ENCODE measurements at regions not wholly inside any gene's neighbourhood (a gene's known extent, or its start where the extent isn't known, plus 50 kb on each side); places are given as distances from the start of the nearest gene placed in this dataset.

GRCh38 chr12:131491916-131492490, 218.9 kb upstream of the SFSWAP start:
- no peak for ATAC-seq
- DNase-seq (ENCODE audit: low spot score in 2 of 2) = no peak
- Mint-ChIP-seq H3K27ac (no peak overlapping the region), H3K9me3 (no peaks in the 10 kb centered on the region), H3K36me3 (no peaks in the 10 kb centered on the region)

GRCh38 chr12:131493068-131493826, 217.6 kb upstream of the SFSWAP start:
- Mint-ChIP-seq H3K9me3 (no peaks in the 10 kb centered on the region), H3K27ac (no peak overlapping the region), H3K36me3 (no peaks in the 10 kb centered on the region)
- ATAC-seq = peak in 1 of 2 donors; percentile 32
- DNase-seq (ENCODE audit: low spot score in 2 of 2) = no peak

- Mint-ChIP-seq H3K27ac (no peak overlapping the region), H3K9me3 (no peaks in the 10 kb centered on the region), H3K36me3 (no peaks in the 10 kb centered on the region)
- ATAC-seq (no peak), DNase-seq (ENCODE audit: low spot score in 2 of 2) (no peak)
These were observed 216.7 kb upstream of the SFSWAP start for GRCh38 chr12:131494216-131494615.

- ATAC-seq (no peak), DNase-seq (ENCODE audit: low spot score in 2 of 2) (no peak)
- Mint-ChIP-seq H3K9me3 (no peaks in the 10 kb centered on the region), H3K27ac (no peak overlapping the region), H3K36me3 (no peaks in the 10 kb centered on the region)
These were observed 216.0 kb upstream of the SFSWAP start for GRCh38 chr12:131494741-131495524.

- DNase-seq (ENCODE audit: low spot score in 2 of 2) (no peak), ATAC-seq (no peak)
- no peaks in the 10 kb centered on the region for H3K9me3 Mint-ChIP-seq
- H3K36me3 Mint-ChIP-seq = no peaks in the 10 kb centered on the region
- H3K27ac Mint-ChIP-seq = no peak overlapping the region
These were observed 212.9 kb upstream of the SFSWAP start for GRCh38 chr12:131497966-131498365.

- Mint-ChIP-seq H3K27ac (no peak overlapping the region), H3K9me3 (no peaks in the 10 kb centered on the region), H3K36me3 (no peaks in the 10 kb centered on the region)
- DNase-seq (ENCODE audit: low spot score in 2 of 2) (no peak), ATAC-seq (peak; percentile 66 to 90)
These were observed 211.6 kb upstream of the SFSWAP start for GRCh38 chr12:131499160-131499863.

- no peak overlapping the region for H3K27ac Mint-ChIP-seq
- peak in 1 of 2 donors; percentile 39 for ATAC-seq
- no peaks in the 10 kb centered on the region for H3K36me3 Mint-ChIP-seq
- H3K9me3 Mint-ChIP-seq = no peaks in the 10 kb centered on the region
- DNase-seq (ENCODE audit: low spot score in 2 of 2) = no peak
These were observed 211.1 kb upstream of the SFSWAP start for GRCh38 chr12:131499864-131500190.

- Mint-ChIP-seq H3K36me3 (no peaks in the 10 kb centered on the region), H3K27ac (no peak overlapping the region), H3K9me3 (no peaks in the 10 kb centered on the region)
- ATAC-seq (no peak), DNase-seq (ENCODE audit: low spot score in 2 of 2) (no peak)
These were observed 210.3 kb upstream of the SFSWAP start for GRCh38 chr12:131500564-131500963.

GRCh38 chr12:131505561-131505960, 205.3 kb upstream of the SFSWAP start:
- no peaks in the 10 kb centered on the region for H3K9me3 Mint-ChIP-seq
- H3K36me3 Mint-ChIP-seq = no peaks in the 10 kb centered on the region
- ATAC-seq (no peak), DNase-seq (ENCODE audit: low spot score in 2 of 2) (no peak)
- H3K27ac Mint-ChIP-seq = no peak overlapping the region

- no peak for ATAC-seq
- H3K36me3 Mint-ChIP-seq = no peaks in the 10 kb centered on the region
- no peak overlapping the region for H3K27ac Mint-ChIP-seq
- no peaks in the 10 kb centered on the region for H3K9me3 Mint-ChIP-seq
- no peak for DNase-seq (ENCODE audit: low spot score in 2 of 2)
These were observed 204.5 kb upstream of the SFSWAP start for GRCh38 chr12:131506426-131506825.

- DNase-seq (ENCODE audit: low spot score in 2 of 2) = no peak
- no peaks in the 10 kb centered on the region for H3K9me3 Mint-ChIP-seq
- no peak for ATAC-seq
- H3K36me3 Mint-ChIP-seq = no peaks in the 10 kb centered on the region
- H3K27ac Mint-ChIP-seq = no peak overlapping the region
These were observed 203.8 kb upstream of the SFSWAP start for GRCh38 chr12:131507094-131507493.

GRCh38 chr12:131507881-131508280, 203.0 kb upstream of the SFSWAP start:
- Mint-ChIP-seq H3K36me3 (no peaks in the 10 kb centered on the region), H3K27ac (no peak overlapping the region)
- no peak for ATAC-seq

GRCh38 chr12:131509701-131510100, 201.2 kb upstream of the SFSWAP start:
- no peak for ATAC-seq
- no peaks in the 10 kb centered on the region for H3K36me3 Mint-ChIP-seq
- H3K27ac Mint-ChIP-seq = no peak overlapping the region
- no peaks in the 10 kb centered on the region for H3K9me3 Mint-ChIP-seq
- no peak for DNase-seq (ENCODE audit: low spot score in 2 of 2)

More at GRCh38 chr12:131507881-131508280, 203.0 kb upstream of the SFSWAP start:
- no peaks in the 10 kb centered on the region for H3K9me3 Mint-ChIP-seq
- DNase-seq (ENCODE audit: low spot score in 2 of 2) = no peak

- H3K36me3 Mint-ChIP-seq = no peaks in the 10 kb centered on the region
- DNase-seq (ENCODE audit: low spot score in 2 of 2) (no peak), ATAC-seq (no peak)
- no peak overlapping the region for H3K27ac Mint-ChIP-seq
- no peaks in the 10 kb centered on the region for H3K9me3 Mint-ChIP-seq
These were observed 200.5 kb upstream of the SFSWAP start for GRCh38 chr12:131510431-131510830.

GRCh38 chr12:131511391-131511802, 199.5 kb upstream of the SFSWAP start:
- Mint-ChIP-seq H3K36me3 (peaks cover 6% of the 10 kb centered on the region in 2 donors), H3K9me3 (peaks cover 4 to 6% of the 10 kb centered on the region in 2 donors), H3K27ac (peak overlapping the region in 1 of 2 donors; percentile 49)
- peak; percentile 99 for ATAC-seq
- peak; percentile 48 to 60 for DNase-seq (ENCODE audit: low spot score in 2 of 2)

GRCh38 chr12:131511803-131512561, 198.9 kb upstream of the SFSWAP start:
- Mint-ChIP-seq H3K27ac (peak overlapping the region; percentile 17 to 49), H3K9me3 (peaks cover 4 to 6% of the 10 kb centered on the region in 2 donors), H3K36me3 (peaks cover 6 to 7% of the 10 kb centered on the region in 2 donors)
- ATAC-seq = no peak
- DNase-seq (ENCODE audit: low spot score in 2 of 2) = no peak
